GM12873 (cell line): ENCODE measurements at regions not wholly inside any gene's neighbourhood (a gene's known extent, or its start where the extent isn't known, plus 50 kb on each side); places are given as distances from the start of the nearest gene placed in this dataset.

ENCODE experiments used
- TF ChIP-seq, protein P1 (sequence below): IDR thresholded peaks from 2 replicates; pipeline ENCODE4 v1.5.1; 2012; ENCODE audit warnings: low read depth, mild to moderate bottlenecking, moderate library complexity, low read length, control low read depth; ENCODE audit not compliant: insufficient read depth; ENCODE audit errors: missing control alignments

GRCh38 chr13:99721606-99722337 lies 220.5 kb downstream of the TM9SF2 start:
- TF ChIP-seq, protein P1, sequence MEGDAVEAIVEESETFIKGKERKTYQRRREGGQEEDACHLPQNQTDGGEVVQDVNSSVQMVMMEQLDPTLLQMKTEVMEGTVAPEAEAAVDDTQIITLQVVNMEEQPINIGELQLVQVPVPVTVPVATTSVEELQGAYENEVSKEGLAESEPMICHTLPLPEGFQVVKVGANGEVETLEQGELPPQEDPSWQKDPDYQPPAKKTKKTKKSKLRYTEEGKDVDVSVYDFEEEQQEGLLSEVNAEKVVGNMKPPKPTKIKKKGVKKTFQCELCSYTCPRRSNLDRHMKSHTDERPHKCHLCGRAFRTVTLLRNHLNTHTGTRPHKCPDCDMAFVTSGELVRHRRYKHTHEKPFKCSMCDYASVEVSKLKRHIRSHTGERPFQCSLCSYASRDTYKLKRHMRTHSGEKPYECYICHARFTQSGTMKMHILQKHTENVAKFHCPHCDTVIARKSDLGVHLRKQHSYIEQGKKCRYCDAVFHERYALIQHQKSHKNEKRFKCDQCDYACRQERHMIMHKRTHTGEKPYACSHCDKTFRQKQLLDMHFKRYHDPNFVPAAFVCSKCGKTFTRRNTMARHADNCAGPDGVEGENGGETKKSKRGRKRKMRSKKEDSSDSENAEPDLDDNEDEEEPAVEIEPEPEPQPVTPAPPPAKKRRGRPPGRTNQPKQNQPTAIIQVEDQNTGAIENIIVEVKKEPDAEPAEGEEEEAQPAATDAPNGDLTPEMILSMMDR: no peak

- TF ChIP-seq, protein P1: no peak
Measured at GRCh38 chr13:99717959-99718674, 216.8 kb downstream of the TM9SF2 start.

GRCh38 chr13:99709134-99709533 lies 207.9 kb downstream of the TM9SF2 start:
- TF ChIP-seq, protein P1: no peak

DNA sequence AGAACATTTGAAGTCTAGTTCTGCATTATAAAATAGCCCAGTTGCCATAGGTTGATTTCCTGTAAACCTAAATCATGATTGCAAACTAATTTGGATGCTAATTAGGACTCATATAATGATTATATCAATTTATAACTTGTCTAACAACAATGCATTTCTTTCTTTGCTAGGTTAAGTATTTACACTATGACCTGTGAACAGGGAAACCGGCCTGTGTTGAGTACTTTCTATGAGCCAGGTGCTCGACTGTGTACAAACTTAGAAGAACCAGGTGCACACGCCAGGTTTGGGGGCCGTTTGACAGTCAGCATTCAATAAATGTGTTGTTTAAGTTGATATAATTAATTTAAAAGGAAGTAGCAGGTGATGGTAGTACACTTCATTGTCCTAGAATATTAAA lies 203.1 kb downstream of the TM9SF2 start:
- TF ChIP-seq, protein P1: no peak

- TF ChIP-seq, protein P1: no peak
Measured at GRCh38 chr13:99703908-99704307, 202.6 kb downstream of the TM9SF2 start.

GRCh38 chr13:99702687-99703319 lies 201.5 kb downstream of the TM9SF2 start:
- TF ChIP-seq, protein P1: no peak

DNA sequence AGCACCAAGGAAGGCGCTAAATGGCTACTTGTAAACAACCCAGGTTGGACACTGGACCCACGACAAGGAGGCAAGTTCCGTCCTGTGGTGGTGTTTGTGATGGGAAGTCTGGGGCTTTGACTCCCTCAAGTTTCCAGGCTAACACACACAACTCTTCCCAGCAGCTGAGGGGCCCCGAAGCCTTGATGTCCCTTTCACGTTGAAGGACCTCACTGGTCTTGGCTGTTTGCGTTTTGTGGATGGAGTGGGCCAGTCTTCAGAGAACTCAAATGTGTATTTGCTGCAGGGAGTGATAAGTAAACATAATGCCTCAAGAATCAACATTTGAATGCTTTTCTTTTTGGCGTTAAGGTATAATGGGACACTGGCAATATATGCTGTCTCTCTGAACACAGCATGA lies 199.2 kb downstream of the TM9SF2 start:
- TF ChIP-seq, protein P1: no peak
